T-helper 22 cell (primary cell): ENCODE measurements at regions not wholly inside any gene's neighbourhood (a gene's known extent, or its start where the extent isn't known, plus 50 kb on each side); places are given as distances from the start of the nearest gene placed in this dataset.
A peak's percentile ranks its signal among the peaks of the same experiment; 100 is the strongest.

Experiments used
- DNase-seq: peaks from one replicate; pipeline ENCODE4 v3.0.0-alpha.2; 2020; ENCODE audit warnings: low read depth

DNA sequence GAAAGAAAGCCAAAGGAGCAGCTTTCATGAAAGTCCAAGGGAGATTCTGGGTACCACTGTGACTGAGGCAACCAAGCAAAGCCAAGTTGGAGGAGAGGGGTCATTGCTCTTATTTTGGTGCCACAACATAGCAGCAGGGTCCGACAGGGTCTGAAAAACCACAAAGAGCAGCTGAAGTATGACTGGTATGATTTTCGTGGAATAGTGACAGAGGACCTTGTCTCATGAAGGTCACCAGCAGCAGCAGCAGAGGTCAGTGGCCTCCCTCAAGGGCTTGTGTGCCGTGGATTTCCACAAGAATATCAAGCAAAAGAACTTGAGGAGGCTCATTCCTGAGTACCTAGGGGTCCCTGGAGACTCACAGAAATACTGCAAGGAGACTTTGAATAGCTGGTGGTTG is 160.9 kb upstream of the SYT6 start:
- DNase-seq, result no peak

DNA sequence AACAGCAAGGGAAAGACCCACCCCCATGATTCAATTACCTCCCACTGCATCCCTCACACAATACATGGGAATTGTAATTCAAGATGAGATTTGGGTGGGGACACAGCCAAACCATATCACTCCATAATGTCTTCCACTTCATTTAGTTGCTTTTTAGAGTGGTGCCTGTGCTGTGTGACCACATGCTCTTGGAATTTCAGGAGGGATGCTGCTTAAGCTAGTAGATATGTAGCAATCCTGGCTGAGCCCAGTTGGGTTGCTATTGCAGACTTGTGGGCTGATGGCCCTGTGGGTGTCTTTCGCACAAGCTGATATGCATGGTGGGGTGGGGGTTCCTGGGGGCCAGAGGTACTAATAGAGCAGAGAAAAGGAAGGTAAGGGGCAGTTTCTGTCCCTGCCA is 160.4 kb upstream of the SYT6 start:
- DNase-seq, result no peak

DNA sequence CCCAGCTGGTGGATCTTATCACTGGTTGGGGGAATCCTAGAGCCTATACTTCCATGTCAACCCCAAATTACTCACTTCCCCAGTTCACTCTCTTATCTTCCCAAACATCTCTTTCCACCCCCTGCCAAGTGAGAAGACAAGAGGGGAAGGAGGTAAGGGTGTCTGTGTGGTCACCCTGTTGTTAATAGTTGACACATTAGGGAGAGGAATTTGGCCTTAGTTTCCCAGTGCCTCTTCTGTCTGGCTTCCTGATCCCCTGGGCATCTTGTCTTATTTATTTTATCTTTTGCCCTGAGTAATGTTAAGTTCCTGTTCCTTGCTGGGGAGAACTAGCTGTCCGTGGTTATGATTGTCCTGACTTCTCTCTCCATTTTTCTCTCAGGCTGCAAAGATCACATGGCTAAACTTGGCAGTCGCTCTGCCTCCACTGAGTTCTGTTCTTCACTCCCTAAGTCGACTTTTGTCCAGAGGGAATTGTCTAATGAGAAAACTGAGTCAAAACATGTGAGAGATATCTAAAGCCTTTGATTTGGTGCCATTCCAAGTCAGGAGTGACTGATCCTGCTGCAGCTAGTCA is 157.1 kb upstream of the SYT6 start:
- no peak for DNase-seq

DNA sequence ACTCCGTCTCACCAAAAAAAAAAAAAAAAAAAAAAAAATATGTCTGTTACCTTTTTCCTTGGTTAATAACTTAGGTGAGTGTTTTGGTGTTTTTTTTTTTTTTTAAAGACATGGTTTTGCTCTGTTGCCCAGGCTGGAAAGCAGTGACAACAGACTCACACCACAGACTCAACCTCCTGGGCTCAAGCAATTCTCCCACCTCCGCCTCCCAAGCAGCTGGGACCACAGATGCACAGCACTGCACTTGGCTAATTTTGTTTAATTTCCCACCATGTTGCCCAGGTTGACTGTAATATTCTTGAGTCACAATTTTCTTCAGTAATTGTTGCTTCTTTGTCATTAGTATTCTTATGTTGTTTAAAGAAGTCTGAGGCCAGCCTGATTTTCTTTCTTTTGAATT is 149.2 kb upstream of the SYT6 start:
- DNase-seq, result no peak

DNA sequence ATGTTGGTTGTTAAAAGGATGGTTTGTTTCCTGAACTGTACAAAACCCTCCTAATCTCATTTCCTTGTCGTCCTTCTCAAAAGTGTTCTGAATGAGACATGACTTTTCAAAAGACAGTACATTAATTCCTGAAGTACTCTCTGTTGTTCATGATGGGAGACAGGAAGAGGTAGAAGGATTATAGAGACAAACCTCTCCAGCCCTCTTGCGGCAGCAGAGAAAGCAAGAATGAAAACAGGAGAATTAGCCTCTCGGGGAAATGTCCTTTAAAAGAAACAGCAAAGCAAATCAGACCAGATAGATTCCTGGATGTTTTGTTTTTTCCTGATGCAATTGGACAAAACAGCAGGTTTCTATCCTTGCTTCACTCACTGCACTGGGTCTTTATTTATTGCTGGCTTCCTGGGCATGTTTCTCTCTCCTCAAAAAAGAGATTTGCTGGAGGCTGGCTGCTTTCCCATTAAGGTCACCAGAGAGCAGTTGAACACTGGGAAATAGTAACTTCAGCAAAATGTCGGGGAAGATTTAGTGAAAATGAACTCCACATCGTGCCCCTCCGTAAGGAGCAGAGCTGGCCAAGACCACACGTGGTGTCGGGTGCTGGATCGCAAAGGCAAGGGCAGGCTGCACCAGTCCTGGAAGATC is 145.8 kb upstream of the SYT6 start:
- no peak for DNase-seq

DNA sequence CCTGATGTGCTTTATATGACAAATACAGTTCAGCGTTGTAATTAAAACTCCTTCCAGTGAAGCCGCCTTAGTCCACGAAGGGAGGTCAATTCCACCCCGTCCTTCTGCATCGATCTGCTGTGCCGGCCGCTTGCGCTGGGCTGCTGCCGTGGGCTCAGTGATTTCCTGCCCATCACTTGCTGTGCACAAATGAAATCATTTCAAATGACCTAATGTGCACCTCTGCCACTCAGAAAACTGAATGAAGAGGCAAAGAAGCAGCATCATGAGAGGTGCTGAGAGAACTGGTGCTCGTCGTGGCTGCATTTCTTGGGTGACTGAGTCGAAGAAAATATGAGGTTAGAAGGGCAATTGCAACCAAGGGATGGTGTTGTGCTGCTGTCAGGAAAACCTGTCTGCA is 144.3 kb upstream of the SYT6 start:
- no peak for DNase-seq

DNA sequence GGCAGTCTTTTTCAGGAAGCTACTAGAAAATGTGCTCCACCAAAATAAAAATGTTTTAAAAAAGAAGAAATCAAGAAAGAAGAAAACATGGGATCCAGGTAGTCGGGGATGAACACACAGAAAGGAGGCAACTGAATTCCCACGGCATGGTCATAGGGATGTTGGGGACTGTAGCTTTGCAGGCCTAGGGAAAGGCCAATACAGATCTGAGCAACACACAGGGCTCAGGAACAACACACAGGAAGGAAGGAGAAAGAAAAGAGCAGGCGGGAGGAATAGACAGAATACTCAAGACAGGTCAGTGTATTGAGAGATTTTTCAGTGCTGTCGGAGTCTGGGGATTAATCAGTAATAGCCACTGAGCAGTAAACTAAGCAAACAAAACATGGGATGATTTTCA is 142.7 kb upstream of the SYT6 start:
- DNase-seq, result no peak

DNA sequence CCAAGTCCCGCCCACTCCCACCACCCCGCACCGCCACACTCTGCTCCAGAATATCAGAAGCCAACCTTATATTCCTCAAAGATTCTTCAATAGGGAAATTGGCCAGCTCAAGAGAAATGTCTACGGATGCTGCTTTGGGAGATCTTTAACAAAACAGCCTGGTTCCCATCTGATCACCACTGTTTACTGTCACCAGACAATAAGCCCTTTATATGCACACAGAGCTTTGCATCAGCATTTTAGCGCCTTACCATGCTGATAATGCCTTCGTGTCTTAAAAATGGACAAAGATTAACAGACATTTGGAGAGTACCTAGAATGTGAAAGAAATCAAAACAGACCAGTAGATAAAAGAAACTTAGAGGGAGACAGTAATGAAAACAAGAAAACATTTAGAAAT is 141.7 kb upstream of the SYT6 start:
- no peak for DNase-seq

DNA sequence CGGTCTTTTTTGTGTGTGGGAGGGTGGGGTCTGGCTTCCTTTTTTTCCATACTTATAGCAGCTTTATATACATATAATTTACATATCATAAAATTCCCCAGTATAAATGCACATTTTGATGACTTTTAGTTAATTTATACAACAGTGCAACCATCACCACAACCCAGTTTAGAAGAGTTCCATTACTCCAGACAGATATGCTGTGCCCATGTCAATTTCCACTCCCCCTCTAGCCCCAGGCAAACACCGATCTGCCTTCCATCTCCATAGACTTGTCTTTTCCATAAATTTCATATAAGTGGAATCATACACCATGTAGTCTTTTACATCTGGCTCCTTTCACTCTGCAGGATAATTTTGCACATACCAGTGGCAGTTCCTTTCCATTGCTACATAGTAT is 139.2 kb upstream of the SYT6 start:
- no peak for DNase-seq

DNA sequence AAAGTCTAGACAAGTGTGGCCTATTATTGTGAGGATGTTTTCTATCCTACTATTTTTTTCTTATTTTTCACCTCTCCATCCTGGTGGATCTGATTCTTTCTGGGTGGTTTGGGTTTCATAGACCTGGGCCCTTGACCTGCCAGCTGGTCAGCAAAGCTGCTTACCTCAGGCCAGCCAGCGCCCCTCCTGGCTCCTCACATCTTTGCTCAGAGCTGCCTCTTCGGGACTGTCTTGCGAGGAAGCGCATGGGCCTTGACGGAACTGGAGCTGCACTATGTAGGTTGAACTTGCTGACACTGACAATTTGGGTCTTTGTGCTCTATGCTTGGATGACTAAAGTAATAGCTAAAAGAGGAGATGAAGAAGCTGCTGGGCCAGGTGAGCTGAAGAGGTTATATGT is 138.5 kb upstream of the SYT6 start:
- no peak for DNase-seq

DNA sequence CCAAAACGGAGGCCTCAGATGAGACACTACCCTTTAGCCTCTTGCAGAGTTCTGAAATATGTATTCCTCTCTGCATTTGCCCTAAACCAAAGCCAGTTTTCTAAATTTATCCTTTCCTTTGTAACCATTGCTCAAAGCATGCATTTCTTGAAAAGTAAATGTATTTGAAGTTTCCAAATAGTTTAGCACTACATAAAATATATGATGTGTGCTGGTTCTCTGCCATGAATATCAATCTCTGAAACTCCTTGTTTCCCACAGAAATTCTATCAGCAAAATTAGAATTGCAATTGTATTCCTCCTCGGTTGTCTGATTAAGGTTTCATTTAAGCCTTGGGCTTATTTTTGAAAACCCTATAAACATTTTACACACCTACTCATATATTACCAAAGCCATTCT is 137.1 kb upstream of the SYT6 start:
- no peak for DNase-seq

DNA sequence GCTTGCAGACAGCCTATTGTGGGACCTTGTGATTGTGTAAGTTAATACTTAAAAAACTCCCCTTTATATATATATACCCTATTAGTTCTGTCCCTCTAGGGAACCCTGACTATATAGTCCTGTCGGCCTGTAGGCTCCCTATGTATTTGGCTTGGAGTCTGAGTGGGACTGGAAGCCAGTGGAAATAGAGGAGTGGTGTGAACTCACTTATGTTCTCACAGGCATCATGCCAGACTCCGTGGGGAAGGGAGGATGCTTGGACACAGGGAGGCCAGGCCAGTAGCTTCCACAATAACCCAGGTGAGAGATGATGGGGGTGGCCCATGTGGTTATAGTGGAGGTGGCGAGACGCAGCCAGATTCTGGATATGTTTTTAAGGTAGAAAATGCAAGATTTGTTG is 136.7 kb upstream of the SYT6 start:
- no peak for DNase-seq

DNA sequence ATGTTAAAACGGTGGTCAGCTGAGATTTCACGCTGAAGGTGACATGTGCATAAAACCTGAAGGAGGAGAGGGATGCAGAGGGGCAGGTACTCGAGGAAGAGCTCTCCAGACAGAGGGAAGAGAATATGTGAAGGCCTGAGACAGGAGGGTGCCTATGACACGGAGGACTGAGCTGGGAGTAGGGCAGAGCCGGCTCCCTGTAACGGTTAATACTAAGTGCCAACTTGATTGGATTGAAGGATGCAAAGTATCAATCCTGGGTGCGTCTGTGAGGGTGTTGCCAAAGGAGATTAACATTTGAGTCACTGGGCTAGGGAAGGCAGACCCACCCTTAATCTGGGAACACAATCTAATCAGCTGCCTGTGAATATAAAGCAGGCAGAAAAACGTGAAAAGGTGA is 136.2 kb upstream of the SYT6 start:
- DNase-seq, result no peak

DNA sequence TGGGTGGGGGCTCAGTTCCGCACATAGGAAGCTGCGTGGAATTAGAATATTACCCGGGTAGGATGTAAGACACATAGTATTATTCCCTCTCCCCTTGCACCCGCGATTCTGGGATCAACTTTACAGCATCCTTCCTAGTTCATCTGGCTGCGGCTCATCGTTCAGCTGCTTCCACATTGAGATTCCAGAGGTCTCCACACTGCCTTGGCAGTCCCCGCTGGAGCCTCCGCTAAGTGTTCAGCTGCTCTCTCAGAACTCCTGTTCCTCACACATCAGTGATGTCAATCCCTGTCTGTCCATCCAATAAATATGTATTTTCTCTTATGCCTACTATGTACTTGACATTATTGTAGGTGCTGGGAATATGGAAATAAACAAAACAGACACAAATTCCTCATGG is 135.6 kb upstream of the SYT6 start:
- no peak for DNase-seq

DNA sequence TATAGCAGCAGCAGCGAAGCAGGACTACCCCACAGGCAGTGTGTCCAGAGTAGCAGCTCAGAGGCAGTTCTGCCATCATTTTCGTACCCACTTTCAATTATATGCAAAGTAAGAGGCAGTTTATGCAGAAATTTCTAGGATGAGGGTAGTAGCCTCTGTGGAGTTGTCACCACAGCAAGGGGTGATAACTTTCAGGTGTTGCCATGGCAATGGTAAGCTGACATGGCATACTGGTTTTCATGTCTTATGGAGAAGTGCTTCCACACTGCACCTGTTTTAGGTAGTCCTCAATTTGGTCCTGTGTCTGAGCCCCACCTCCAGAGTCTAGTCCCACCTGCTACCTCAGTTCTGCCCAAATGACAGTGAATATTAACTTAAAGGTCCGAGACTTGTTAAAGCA is 133.3 kb upstream of the SYT6 start:
- DNase-seq, result no peak

DNA sequence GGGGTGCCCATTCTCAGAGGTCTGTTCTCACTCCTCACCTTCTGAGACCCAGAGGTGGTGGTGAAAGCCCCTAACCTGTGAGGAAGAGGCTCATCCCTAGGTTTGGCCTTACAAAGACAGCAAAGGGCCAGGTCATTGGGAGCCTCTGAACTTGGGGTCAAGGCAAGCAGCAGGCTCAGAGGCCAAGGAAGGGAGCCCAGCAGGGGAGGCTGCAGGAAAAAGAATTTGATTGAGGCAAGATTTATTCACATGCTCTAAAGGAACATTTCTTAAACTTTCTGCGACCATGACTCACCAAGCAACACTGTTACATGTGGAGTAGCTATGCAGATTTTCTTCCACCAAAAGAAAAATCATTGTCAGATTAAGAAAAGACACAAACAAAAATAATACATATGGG is 132.5 kb upstream of the SYT6 start:
- DNase-seq, result no peak

DNA sequence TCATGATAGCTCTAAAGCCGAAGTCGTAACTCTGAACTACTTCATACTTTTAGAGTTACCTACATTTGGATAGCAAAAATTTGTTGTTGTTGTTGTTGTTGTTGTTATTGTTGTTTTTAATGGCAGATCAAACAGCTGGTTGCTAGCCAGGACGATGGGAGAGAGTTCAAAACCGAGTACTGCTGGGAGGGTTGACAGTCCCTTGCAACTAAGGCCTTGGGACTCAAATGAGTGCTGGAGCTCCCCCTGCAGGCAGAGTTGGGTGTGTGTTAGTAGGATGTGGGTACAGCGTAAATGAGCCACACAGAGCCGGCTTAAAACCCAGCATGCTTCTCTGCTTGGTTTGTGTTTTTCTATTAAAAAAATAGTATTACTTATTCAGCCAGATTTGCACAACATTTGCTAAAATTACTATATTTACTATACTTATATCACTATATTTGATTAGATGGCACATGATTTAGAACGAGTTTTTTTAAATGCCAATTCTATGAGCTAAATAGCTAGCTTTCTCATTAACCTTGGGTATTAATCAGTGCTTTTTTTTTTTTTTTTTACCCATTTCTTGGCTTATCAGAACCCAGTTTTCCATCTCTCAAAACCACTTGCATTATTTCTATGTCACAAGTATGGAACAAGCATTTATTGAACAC is 129.2 kb upstream of the SYT6 start:
- peak; percentile 54 for DNase-seq

DNA sequence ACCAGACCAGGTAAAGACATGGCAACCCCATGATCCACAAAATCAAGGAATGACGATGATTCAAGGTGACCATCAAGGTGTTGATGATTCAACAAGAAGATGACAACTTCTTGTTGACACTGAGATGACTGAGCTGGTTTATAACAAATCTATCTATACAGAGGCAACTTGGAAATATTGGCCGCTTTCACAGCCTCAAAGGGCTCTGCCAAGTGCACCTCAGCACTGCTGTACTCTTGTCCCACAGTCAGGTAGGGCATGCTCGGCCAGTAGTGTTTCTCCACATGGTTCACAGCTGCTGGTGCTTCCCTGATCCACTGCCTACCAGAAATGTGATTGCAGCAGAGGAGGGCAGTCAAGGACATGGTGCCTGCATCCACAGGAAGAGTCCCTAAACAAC is 125.2 kb upstream of the SYT6 start:
- no peak for DNase-seq

DNA sequence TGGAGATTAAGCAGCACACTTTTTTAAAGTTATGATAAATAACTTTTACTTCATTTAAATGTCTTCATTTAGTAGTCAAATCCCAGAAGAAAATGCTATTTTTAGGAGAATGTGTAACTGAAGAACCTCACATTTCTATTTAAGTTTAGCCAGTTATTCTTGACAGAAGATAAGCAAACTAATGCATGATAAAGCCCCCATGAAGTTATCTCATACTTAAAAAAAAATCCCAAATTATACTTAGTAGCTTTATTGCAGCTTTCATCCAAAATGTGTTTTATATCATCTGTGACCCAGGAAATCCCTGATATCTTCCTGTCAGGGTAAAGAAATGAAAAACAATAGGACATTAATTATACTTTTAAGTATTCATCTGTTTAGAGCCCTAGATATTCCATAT is 124.8 kb upstream of the SYT6 start:
- no peak for DNase-seq

DNA sequence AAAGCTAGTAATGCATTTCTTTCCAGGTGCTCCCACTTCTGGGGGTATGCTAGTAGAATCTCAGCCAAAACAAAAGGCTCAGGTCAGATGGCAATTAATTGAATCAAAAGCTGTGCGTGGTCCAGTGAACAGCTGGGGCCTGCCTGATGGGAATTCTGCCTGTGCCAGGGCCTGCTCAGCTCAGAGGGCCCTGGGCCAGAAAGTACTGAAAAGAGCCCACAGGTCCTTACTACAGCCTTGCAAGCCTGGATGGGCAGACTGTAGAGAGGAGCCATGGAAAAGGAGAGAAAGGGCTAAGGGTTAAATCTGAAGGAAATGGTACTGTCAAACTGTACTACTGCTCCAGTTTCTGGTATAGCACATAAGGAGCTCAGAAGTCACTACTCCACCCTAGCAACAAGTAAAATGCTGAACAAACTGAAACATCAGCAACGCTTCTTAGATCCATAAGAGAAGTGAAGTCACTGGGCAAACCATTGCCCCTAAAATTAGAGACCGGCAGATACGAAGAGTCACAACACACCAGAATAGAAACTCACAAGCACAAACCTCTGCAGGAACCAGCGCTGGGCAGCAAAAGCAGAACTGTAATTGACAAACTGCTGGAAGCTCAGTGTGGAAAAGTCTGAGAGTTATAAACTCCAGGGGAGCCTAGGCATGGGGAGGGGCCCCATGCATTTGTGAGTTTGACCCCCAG is 121.1 kb upstream of the SYT6 start:
- DNase-seq, result no peak

DNA sequence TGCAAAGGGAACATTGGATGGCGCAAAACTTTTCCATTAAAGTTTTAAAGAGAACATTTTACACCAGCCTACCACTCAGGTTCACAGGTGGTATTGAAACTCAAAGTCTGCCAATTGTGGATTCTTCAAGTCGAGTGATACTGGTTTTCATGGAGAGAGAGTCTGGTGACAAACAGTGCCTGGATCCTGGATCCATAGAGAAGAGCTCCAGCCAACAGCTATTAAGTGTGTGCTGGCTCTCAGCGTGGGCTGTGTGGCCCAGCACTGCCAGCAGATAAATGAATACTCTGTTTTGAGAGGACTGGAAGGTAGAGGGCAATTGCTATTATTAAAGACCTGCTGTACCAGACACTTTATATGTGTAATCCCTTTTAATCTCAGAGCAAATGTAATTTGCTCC is 118.9 kb upstream of the SYT6 start:
- DNase-seq, result no peak

DNA sequence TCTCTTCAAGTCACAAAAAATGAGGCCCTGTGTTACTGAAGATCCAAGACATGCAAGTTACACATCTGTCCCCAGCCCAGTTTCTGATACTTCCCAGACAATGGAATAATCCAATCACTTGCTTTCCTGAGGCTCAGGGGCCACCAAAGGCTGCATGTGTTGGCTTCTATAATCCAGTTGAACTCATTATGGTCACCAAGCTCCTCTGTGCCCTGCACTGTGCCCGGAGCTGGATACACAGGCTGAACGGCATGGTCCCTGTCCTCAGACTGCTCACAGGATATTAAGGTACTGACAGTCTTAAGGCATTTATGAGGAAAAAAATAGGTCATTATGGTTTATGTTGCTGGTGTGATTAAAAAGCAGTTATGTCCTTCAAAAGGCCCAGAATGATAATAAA is 117.0 kb upstream of the SYT6 start:
- DNase-seq, result no peak

DNA sequence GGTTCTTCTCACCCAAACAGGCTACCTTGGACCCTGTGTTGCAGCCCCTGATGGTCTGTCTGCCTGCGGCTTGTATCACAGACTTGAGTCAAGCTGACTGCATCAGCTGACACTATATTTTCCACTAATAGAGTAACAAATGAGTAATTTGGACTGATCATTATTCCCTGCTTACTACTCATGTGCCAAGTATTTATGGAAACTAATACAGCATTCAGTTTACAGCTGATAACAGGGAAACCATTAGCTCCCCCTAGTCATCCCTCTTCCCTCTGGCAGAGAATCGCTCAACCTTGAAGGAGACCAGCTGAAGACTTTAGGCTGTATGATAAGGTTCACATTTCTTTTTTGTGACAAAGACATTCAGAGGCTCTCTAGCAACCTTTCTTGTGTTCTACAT is 116.6 kb upstream of the SYT6 start:
- no peak for DNase-seq

DNA sequence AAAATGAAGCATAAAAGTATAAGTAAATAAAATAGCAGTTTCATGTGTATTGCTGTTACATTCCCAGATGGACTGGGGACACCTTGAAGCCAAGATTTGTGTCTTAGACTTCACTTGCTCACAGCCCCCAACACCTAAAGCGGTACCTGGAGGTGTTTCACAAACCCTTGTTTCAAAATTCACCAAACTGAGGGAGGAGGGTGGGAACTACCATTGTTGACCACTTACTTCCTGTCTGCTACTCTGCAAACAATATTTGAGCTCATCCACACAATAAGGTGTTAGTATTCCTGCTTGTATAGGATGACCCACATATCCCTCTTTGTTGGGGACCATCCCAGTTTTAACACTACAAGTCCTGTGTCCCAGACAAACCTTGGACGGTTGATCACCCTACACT is 115.9 kb upstream of the SYT6 start:
- DNase-seq, result no peak
